WI38 (cell line): ENCODE measurements at regions not wholly inside any gene's neighbourhood (a gene's known extent, or its start where the extent isn't known, plus 50 kb on each side); places are given as distances from the start of the nearest gene placed in this dataset.

Experiments used
- H3K4me3 ChIP-seq: 2 replicates; pipeline ENCODE4 v1.5.1; 2011; ENCODE audit warnings: low read depth, mild to moderate bottlenecking, control low read depth, low read length
- CTCF ChIP-seq: IDR thresholded peaks from 2 replicates; pipeline ENCODE4 v1.5.1; 2012; ENCODE audit warnings: low read depth, mild to moderate bottlenecking, control low read depth, low read length

GRCh38 chr2:196503398-196503797 is 136.1 kb upstream of the CCDC150 start:
- TF ChIP-seq CTCF, result no peak
- H3K4me3 ChIP-seq, result no peak overlapping the region

GRCh38 chr2:196504788-196505187 is 134.7 kb upstream of the CCDC150 start:
- no peak overlapping the region for H3K4me3 ChIP-seq
- TF ChIP-seq CTCF, result no peak

GRCh38 chr2:196510246-196510645 is 129.3 kb upstream of the CCDC150 start:
- no peak for TF ChIP-seq CTCF
- H3K4me3 ChIP-seq, result no peak overlapping the region

GRCh38 chr2:196511258-196512168 is 128.0 kb upstream of the CCDC150 start:
- H3K4me3 ChIP-seq, result no peak overlapping the region
- no peak for TF ChIP-seq CTCF

- no peak for TF ChIP-seq CTCF
- no peak overlapping the region for H3K4me3 ChIP-seq
Measured at GRCh38 chr2:196513796-196514526, 125.6 kb upstream of the CCDC150 start.

- no peak overlapping the region for H3K4me3 ChIP-seq
- no peak for TF ChIP-seq CTCF
Measured at GRCh38 chr2:196514641-196515040, 124.9 kb upstream of the CCDC150 start.

- H3K4me3 ChIP-seq, result no peak overlapping the region
- TF ChIP-seq CTCF, result no peak
Measured at GRCh38 chr2:196515051-196515450, 124.5 kb upstream of the CCDC150 start.
